SJCRH30 (cell line): ENCODE measurements at regions not wholly inside any gene's neighbourhood (a gene's known extent, or its start where the extent isn't known, plus 50 kb on each side); places are given as distances from the start of the nearest gene placed in this dataset.

Experiments used
- DNase-seq, 2 experiments: peaks; one replicate each; pipeline ENCODE4 v3.0.0-alpha.2; 2015 to 2020
- H3K27ac ChIP-seq: fragments of 250-450 bp; sonication (Bioruptor Pico); 2 replicates; pipeline ENCODE4 v1.5.1; 2020; ENCODE audit warnings: mild to moderate bottlenecking, moderate library complexity
- H3K27me3 ChIP-seq: fragments of 250-450 bp; sonication (Bioruptor Pico); 2 replicates; pipeline ENCODE4 v1.5.1; 2020; ENCODE audit warnings: mild to moderate bottlenecking, moderate library complexity
- H3K36me3 ChIP-seq: fragments of 250-450 bp; sonication (Bioruptor Pico); 2 replicates; pipeline ENCODE4 v1.5.1; 2020; ENCODE audit warnings: mild to moderate bottlenecking, moderate library complexity
- H3K4me1 ChIP-seq: fragments of 250-450 bp; sonication (Bioruptor Pico); 2 replicates; pipeline ENCODE4 v1.5.1; 2020; ENCODE audit warnings: mild to moderate bottlenecking, moderate library complexity
- H3K4me3 ChIP-seq: fragments of 250-450 bp; sonication (Bioruptor Pico); 2 replicates; pipeline ENCODE4 v1.5.1; 2020; ENCODE audit warnings: mild to moderate bottlenecking, moderate library complexity
- H3K9me3 ChIP-seq: fragments of 250-450 bp; sonication (Bioruptor Pico); replicated peaks from 2 replicates; pipeline ENCODE4 v1.5.1; 2020; ENCODE audit warnings: mild to moderate bottlenecking, moderate library complexity

DNA sequence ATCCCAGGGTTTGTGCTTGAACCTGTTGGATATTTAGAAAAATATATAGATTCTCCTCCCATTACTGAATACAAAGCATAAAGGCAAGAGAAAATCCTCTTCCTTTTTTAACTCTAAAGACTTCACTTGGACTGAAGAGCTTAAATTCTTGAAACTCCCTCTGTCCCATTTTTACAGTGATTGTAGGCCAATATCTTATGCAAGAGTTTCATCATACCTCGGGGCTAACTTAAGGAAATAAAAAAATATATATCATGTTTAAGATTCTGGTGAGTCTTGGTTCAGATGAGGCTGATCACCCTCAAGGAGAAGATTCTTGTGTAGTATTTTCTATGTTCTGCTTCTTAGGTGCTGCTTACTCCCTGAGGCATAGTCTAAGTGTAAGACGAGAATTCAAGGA is 1449.6 kb downstream of the C4orf33 start:
- Histone ChIP-seq H3K36me3 (no peaks in the 10 kb centered on the region), H3K9me3 (no peaks in the 10 kb centered on the region), H3K27me3 (no peaks in the 10 kb centered on the region), H3K4me3 (no peak overlapping the region), H3K4me1 (no peaks in the 10 kb centered on the region), H3K27ac (no peak overlapping the region)
- DNase-seq: no peak

DNA sequence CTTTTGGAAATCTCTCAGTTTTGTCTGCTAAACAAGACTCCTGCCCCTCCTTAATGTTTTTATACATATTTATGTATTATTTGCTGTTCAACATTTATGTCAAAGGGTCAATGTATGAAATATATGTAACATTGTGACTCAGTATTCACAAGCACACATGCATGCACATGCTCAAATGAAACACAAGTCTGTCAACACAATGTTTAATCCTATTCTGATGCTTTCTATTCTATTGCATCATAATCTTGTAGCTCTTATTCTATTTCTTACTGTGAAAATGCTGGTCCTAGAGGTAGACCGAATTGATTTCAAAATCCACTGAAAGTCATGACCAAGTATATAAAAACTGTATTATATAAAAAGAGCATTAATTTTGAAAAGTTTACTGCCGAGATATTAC is 1463.3 kb downstream of the C4orf33 start:
- Histone ChIP-seq H3K36me3 (no peaks in the 10 kb centered on the region), H3K27me3 (no peaks in the 10 kb centered on the region), H3K27ac (no peak overlapping the region), H3K9me3 (no peaks in the 10 kb centered on the region), H3K4me3 (no peak overlapping the region), H3K4me1 (no peaks in the 10 kb centered on the region)
- no peak for DNase-seq

GRCh38 chr4:130563185-130563888 is 1467.4 kb downstream of the C4orf33 start:
- DNase-seq: peak; percentile 32 to 65
- peak overlapping the region; percentile 26; the same call in 1 of the 2 replicates for H3K4me3 ChIP-seq

GRCh38 chr4:130563889-130564418 is 1468.0 kb downstream of the C4orf33 start:
- H3K27me3 ChIP-seq: no peaks in the 10 kb centered on the region
- no peak for DNase-seq
- no peak overlapping the region for H3K27ac ChIP-seq
- no peaks in the 10 kb centered on the region for H3K36me3 ChIP-seq
- peak overlapping the region; percentile 26; the same call in 1 of the 2 replicates for H3K4me3 ChIP-seq
- no peaks in the 10 kb centered on the region for H3K4me1 ChIP-seq
- H3K9me3 ChIP-seq: no peaks in the 10 kb centered on the region

More at GRCh38 chr4:130563185-130563888, 1467.4 kb downstream of the C4orf33 start:
- Histone ChIP-seq H3K9me3 (no peaks in the 10 kb centered on the region), H3K27me3 (no peaks in the 10 kb centered on the region), H3K4me1 (no peaks in the 10 kb centered on the region), H3K27ac (no peak overlapping the region), H3K36me3 (no peaks in the 10 kb centered on the region)

GRCh38 chr4:130568746-130569145 is 1472.8 kb downstream of the C4orf33 start:
- Histone ChIP-seq H3K4me3 (no peak overlapping the region), H3K9me3 (no peaks in the 10 kb centered on the region), H3K27me3 (no peaks in the 10 kb centered on the region), H3K36me3 (no peaks in the 10 kb centered on the region), H3K27ac (no peak overlapping the region), H3K4me1 (no peaks in the 10 kb centered on the region)
- DNase-seq: no peak

- Histone ChIP-seq H3K4me1 (no peaks in the 10 kb centered on the region), H3K4me3 (no peak overlapping the region), H3K27ac (no peak overlapping the region), H3K9me3 (no peaks in the 10 kb centered on the region), H3K36me3 (no peaks in the 10 kb centered on the region), H3K27me3 (no peaks in the 10 kb centered on the region)
- no peak for DNase-seq
Measured at GRCh38 chr4:130573742-130574141, 1477.8 kb downstream of the C4orf33 start.

DNA sequence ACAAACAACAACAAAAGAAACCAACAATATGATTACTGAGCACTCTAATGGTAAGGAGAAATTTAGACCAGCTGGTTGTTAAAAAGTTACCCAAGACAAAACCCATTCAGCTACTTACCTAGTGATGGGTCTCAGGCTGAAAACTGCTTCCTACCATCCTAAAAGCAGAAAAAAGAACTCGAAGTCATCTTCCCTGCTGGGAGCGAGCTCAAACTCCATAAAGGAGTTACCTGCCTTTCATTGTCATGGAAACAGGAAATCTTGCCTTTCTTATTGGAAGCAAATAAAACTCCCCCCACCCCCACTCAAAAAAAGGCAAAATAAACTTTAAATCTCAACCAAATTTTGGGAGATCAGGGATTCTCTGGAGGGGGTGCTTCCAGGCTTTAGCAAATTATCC is 1478.3 kb downstream of the C4orf33 start:
- Histone ChIP-seq H3K4me3 (no peak overlapping the region), H3K27ac (no peak overlapping the region), H3K36me3 (no peaks in the 10 kb centered on the region), H3K9me3 (no peaks in the 10 kb centered on the region), H3K4me1 (no peaks in the 10 kb centered on the region), H3K27me3 (no peaks in the 10 kb centered on the region)
- DNase-seq: no peak

DNA sequence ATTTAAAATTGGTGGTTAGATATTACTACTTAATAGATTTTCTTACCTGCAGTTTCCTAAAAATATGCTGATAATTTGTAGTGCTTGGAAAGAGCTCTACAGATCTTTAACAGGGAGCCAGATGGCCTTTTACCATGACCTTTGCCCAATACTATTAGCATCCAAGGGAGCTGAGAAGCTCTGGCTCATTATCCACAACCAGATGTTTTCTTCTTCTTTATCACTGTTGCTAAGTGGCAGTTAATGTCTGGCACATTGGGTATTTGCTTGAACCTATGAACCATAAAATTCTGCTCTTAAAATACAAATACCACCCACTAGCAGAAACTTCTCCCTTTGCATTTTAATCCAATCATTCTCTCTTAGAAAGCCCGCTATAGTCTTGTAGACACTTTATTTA is 1480.3 kb downstream of the C4orf33 start:
- no peak for DNase-seq
- no peaks in the 10 kb centered on the region for H3K9me3 ChIP-seq
- H3K36me3 ChIP-seq: no peaks in the 10 kb centered on the region
- H3K4me3 ChIP-seq: no peak overlapping the region
- no peaks in the 10 kb centered on the region for H3K27me3 ChIP-seq
- H3K27ac ChIP-seq: no peak overlapping the region
- no peaks in the 10 kb centered on the region for H3K4me1 ChIP-seq

DNA sequence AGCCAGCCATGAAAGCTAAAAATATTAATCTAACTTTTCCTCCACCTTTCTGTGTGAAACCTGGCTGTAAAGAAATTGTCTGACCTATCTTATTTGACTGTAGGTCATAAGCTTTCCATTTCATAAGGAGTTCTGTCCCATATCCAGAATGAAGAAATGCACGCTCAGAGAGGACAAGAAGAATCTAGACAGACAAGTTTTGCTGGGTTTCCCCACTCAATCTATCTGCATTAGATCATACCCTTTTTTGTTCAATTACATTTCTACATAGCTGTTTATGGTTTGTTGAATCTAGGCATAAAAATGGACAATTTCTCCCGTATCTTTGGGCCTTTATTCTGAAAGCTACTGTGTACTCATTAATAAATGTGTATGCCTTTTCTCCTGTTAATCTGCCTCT is 1495.1 kb downstream of the C4orf33 start:
- Histone ChIP-seq H3K36me3 (no peaks in the 10 kb centered on the region), H3K27me3 (no peaks in the 10 kb centered on the region), H3K4me1 (no peaks in the 10 kb centered on the region), H3K27ac (no peak overlapping the region), H3K9me3 (no peaks in the 10 kb centered on the region), H3K4me3 (no peak overlapping the region)
- no peak for DNase-seq

GRCh38 chr4:130600706-130601105 is 1504.8 kb downstream of the C4orf33 start:
- peak in 1 of 2 experiments; percentile 21 for DNase-seq
- Histone ChIP-seq H3K36me3 (no peaks in the 10 kb centered on the region), H3K9me3 (no peaks in the 10 kb centered on the region), H3K4me1 (peaks cover 13% of the 10 kb centered on the region; the same call in 1 of the 2 replicates), H3K27me3 (no peaks in the 10 kb centered on the region), H3K27ac (0 out of 2 replicates have a peak overlapping the region, but pooled peaks have one; percentile 11), H3K4me3 (no peak overlapping the region)

DNA sequence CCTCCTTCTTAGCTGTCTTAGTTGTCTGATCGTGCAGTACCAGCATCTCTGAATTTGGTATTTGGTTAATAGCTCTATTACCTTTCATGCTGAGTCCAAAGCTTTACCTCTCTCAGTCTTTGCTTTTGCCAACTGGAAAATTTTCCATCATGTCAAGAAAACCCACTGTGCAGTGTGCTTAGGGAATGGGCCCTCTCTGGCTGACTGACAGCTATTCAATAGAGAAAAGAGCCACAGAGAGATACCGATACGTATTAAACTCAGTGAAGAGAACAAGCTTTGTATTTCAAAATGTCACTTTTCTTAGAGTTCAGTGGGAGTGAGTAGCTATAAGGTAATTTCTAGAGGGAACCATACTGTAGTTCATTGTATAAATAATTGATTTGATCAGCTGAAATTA is 1507.1 kb downstream of the C4orf33 start:
- no peaks in the 10 kb centered on the region for H3K27me3 ChIP-seq
- no peak overlapping the region for H3K27ac ChIP-seq
- H3K4me1 ChIP-seq: peaks cover 13% of the 10 kb centered on the region; the same call in 1 of the 2 replicates
- no peak overlapping the region for H3K4me3 ChIP-seq
- no peak for DNase-seq
- H3K36me3 ChIP-seq: no peaks in the 10 kb centered on the region
- no peaks in the 10 kb centered on the region for H3K9me3 ChIP-seq

DNA sequence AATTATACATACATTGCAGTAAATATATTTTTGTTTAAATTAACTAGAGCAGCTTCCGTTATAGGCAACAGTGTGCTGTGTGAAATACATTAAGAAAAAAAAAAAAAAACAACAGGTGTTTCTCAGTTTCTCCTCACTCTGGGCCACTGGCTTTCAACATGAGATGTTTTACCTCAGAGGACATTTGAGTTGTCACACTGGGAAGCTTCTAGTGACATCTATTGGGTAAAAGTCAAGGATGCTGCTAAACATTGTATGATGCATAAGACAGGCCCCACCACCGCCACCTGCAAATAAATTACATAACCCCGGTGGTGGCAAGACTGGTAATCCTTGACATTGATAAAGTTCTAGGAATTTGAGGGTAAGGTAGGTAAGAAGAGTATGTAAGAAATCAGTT is 1512.2 kb downstream of the C4orf33 start:
- no peaks in the 10 kb centered on the region for H3K27me3 ChIP-seq
- no peaks in the 10 kb centered on the region for H3K4me1 ChIP-seq
- no peak for DNase-seq
- no peak overlapping the region for H3K27ac ChIP-seq
- H3K4me3 ChIP-seq: no peak overlapping the region
- no peaks in the 10 kb centered on the region for H3K9me3 ChIP-seq
- no peaks in the 10 kb centered on the region for H3K36me3 ChIP-seq

GRCh38 chr4:130628531-130628930 is 1532.6 kb downstream of the C4orf33 start:
- Histone ChIP-seq H3K4me1 (no peaks in the 10 kb centered on the region), H3K27ac (no peak overlapping the region), H3K9me3 (no peaks in the 10 kb centered on the region), H3K36me3 (no peaks in the 10 kb centered on the region), H3K27me3 (no peaks in the 10 kb centered on the region), H3K4me3 (no peak overlapping the region)
- DNase-seq: no peak

GRCh38 chr4:130632731-130633604 is 1537.0 kb downstream of the C4orf33 start:
- peak; percentile 2 to 3 for DNase-seq
- Histone ChIP-seq H3K4me3 (no peak overlapping the region), H3K27me3 (no peaks in the 10 kb centered on the region), H3K4me1 (no peaks in the 10 kb centered on the region), H3K9me3 (no peaks in the 10 kb centered on the region), H3K27ac (no peak overlapping the region), H3K36me3 (no peaks in the 10 kb centered on the region)

- Histone ChIP-seq H3K27ac (no peak overlapping the region), H3K4me1 (no peaks in the 10 kb centered on the region), H3K9me3 (no peaks in the 10 kb centered on the region), H3K36me3 (no peaks in the 10 kb centered on the region), H3K4me3 (no peak overlapping the region), H3K27me3 (no peaks in the 10 kb centered on the region)
- DNase-seq: no peak
Measured at GRCh38 chr4:130636486-130636885, 1540.5 kb downstream of the C4orf33 start.
